ENCODE measurements at regions not wholly inside any gene's neighbourhood (a gene's known extent, or its start where the extent isn't known, plus 50 kb on each side); places are given as distances from the start of the nearest gene placed in this dataset.

GRCh38 chr3:73796382-73796781, 171.6 kb upstream of the PDZRN3 start:
- TF ChIP-seq CTCF (conservative IDR thresholded peaks at IDR 0.05; ENCODE audit: low read depth, low read length), result no peak
- no peak overlapping the region for H3K4me3 ChIP-seq (ENCODE audit: low read length)
- DNase-seq (ENCODE audit: low read depth), result no peak

- no peak for TF ChIP-seq CTCF (conservative IDR thresholded peaks at IDR 0.05; ENCODE audit: low read depth, low read length)
- no peak overlapping the region for H3K4me3 ChIP-seq (ENCODE audit: low read length)
- no peak for DNase-seq (ENCODE audit: low read depth)
Measured at GRCh38 chr3:73791356-73791755, 166.6 kb upstream of the PDZRN3 start.

- H3K4me3 ChIP-seq (ENCODE audit: low read length), result no peak overlapping the region
- TF ChIP-seq CTCF (conservative IDR thresholded peaks at IDR 0.05; ENCODE audit: low read depth, low read length), result peak; percentile 9
- DNase-seq (ENCODE audit: low read depth), result no peak
Measured at GRCh38 chr3:73789825-73790444, 165.2 kb upstream of the PDZRN3 start.

GRCh38 chr3:73787620-73788019, 162.9 kb upstream of the PDZRN3 start:
- no peak for TF ChIP-seq CTCF (conservative IDR thresholded peaks at IDR 0.05; ENCODE audit: low read depth, low read length)
- no peak for DNase-seq (ENCODE audit: low read depth)
- H3K4me3 ChIP-seq (ENCODE audit: low read length), result no peak overlapping the region

GRCh38 chr3:73786998-73787397, 162.3 kb upstream of the PDZRN3 start:
- TF ChIP-seq CTCF (conservative IDR thresholded peaks at IDR 0.05; ENCODE audit: low read depth, low read length), result no peak
- no peak overlapping the region for H3K4me3 ChIP-seq (ENCODE audit: low read length)

GRCh38 chr3:73786321-73786807, 161.6 kb upstream of the PDZRN3 start:
- H3K4me3 ChIP-seq (ENCODE audit: low read length), result no peak overlapping the region
- no peak for DNase-seq (ENCODE audit: low read depth)
- no peak for TF ChIP-seq CTCF (conservative IDR thresholded peaks at IDR 0.05; ENCODE audit: low read depth, low read length)

More at GRCh38 chr3:73786998-73787397, 162.3 kb upstream of the PDZRN3 start:
- no peak for DNase-seq (ENCODE audit: low read depth)

GRCh38 chr3:73784686-73785392, 160.1 kb upstream of the PDZRN3 start:
- H3K4me3 ChIP-seq (ENCODE audit: low read length), result no peak overlapping the region
- TF ChIP-seq CTCF (conservative IDR thresholded peaks at IDR 0.05; ENCODE audit: low read depth, low read length), result no peak
- no peak for DNase-seq (ENCODE audit: low read depth)
